T-helper 1 cell treated with Interleukin-12 subunit alpha and Interleukin-12 subunit beta and Interleukin-4 antibody, amounts not matched to agents 30 μg/mL and 1 μg/mL, for 36 hours (primary cell): ENCODE measurements at regions not wholly inside any gene's neighbourhood (a gene's known extent, or its start where the extent isn't known, plus 50 kb on each side); places are given as distances from the start of the nearest gene placed in this dataset.
"Not testable (repeated sequence)": the region's sequence is repeated elsewhere in the genome, so short reads cannot be mapped to it uniquely, and the experiment has no call there.

ENCODE experiments used
- H3K27ac Mint-ChIP-seq: one replicate; pipeline ENCODE4 v1.8.0; 2021; ENCODE audit warnings: mild to moderate bottlenecking, mixed read lengths
- H3K27me3 Mint-ChIP-seq: one replicate; pipeline ENCODE4 v1.8.0; 2021; ENCODE audit warnings: low read depth, mixed read lengths
- H3K36me3 Mint-ChIP-seq: one replicate; pipeline ENCODE4 v1.8.0; 2021; ENCODE audit warnings: low read depth, mixed read lengths
- H3K4me1 Mint-ChIP-seq: one replicate; pipeline ENCODE4 v1.8.0; 2021; ENCODE audit warnings: low read depth, mixed read lengths
- H3K4me3 Mint-ChIP-seq: one replicate; pipeline ENCODE4 v1.8.0; 2021; ENCODE audit warnings: mild to moderate bottlenecking, moderate library complexity, mixed read lengths
- H3K9me3 Mint-ChIP-seq: one replicate; pipeline ENCODE4 v1.8.0; 2021; ENCODE audit warnings: mixed read lengths

- Mint-ChIP-seq H3K4me1 (no peaks in the 10 kb centered on the region), H3K9me3 (peaks cover 41% of the 10 kb centered on the region), H3K4me3 (no peak overlapping the region), H3K27ac (no peak overlapping the region), H3K27me3 (no peaks in the 10 kb centered on the region), H3K36me3 (no peaks in the 10 kb centered on the region)
These were observed 595.8 kb downstream of the TRIML1 start for GRCh38 chr4:188735082-188735481.

GRCh38 chr4:188737251-188738002 lies 598.2 kb downstream of the TRIML1 start:
- Mint-ChIP-seq H3K27ac (no peak overlapping the region), H3K36me3 (no peaks in the 10 kb centered on the region), H3K27me3 (no peaks in the 10 kb centered on the region), H3K4me3 (no peak overlapping the region), H3K9me3 (peaks cover 26% of the 10 kb centered on the region), H3K4me1 (no peaks in the 10 kb centered on the region)

- H3K27ac Mint-ChIP-seq, H3K4me3 Mint-ChIP-seq, H3K27me3 Mint-ChIP-seq, H3K4me1 Mint-ChIP-seq, H3K36me3 Mint-ChIP-seq: not testable (repeated sequence)
- H3K9me3 Mint-ChIP-seq: peaks cover 21% of the 10 kb centered on the region
These were observed 599.0 kb downstream of the TRIML1 start for GRCh38 chr4:188738290-188738689.

- peaks cover 11% of the 10 kb centered on the region for H3K9me3 Mint-ChIP-seq
- H3K27me3 Mint-ChIP-seq: not testable (repeated sequence)
These were observed 600.9 kb downstream of the TRIML1 start for GRCh38 chr4:188740172-188740571.

GRCh38 chr4:188740791-188741190 lies 601.5 kb downstream of the TRIML1 start:
- not testable (repeated sequence) for H3K9me3 Mint-ChIP-seq, H3K4me3 Mint-ChIP-seq, H3K4me1 Mint-ChIP-seq, H3K27me3 Mint-ChIP-seq, H3K36me3 Mint-ChIP-seq, H3K27ac Mint-ChIP-seq

More at GRCh38 chr4:188740172-188740571, 600.9 kb downstream of the TRIML1 start:
- H3K27ac Mint-ChIP-seq, H3K4me1 Mint-ChIP-seq, H3K4me3 Mint-ChIP-seq, H3K36me3 Mint-ChIP-seq: not testable (repeated sequence)

- no peak overlapping the region for H3K4me3 Mint-ChIP-seq
- H3K36me3 Mint-ChIP-seq: no peaks in the 10 kb centered on the region
- H3K27ac Mint-ChIP-seq: no peak overlapping the region
- no peaks in the 10 kb centered on the region for H3K4me1 Mint-ChIP-seq
- peaks cover 27% of the 10 kb centered on the region for H3K9me3 Mint-ChIP-seq
- H3K27me3 Mint-ChIP-seq: no peaks in the 10 kb centered on the region
These were observed 615.2 kb downstream of the TRIML1 start for GRCh38 chr4:188754372-188755002.

GRCh38 chr4:188767496-188767895 lies 628.3 kb downstream of the TRIML1 start:
- Mint-ChIP-seq H3K4me1 (no peaks in the 10 kb centered on the region), H3K36me3 (no peaks in the 10 kb centered on the region), H3K4me3 (no peak overlapping the region), H3K27me3 (no peaks in the 10 kb centered on the region), H3K9me3 (peaks cover 47% of the 10 kb centered on the region), H3K27ac (no peak overlapping the region)

- H3K36me3 Mint-ChIP-seq: no peaks in the 10 kb centered on the region
- no peak overlapping the region for H3K4me3 Mint-ChIP-seq
- no peak overlapping the region for H3K27ac Mint-ChIP-seq
These were observed 639.7 kb downstream of the TRIML1 start for GRCh38 chr4:188778905-188779304.

GRCh38 chr4:188779581-188779980 lies 640.3 kb downstream of the TRIML1 start:
- Mint-ChIP-seq H3K4me3 (no peak overlapping the region), H3K27ac (no peak overlapping the region), H3K9me3 (peaks cover 12% of the 10 kb centered on the region), H3K4me1 (no peaks in the 10 kb centered on the region), H3K27me3 (no peaks in the 10 kb centered on the region), H3K36me3 (no peaks in the 10 kb centered on the region)

More at GRCh38 chr4:188778905-188779304, 639.7 kb downstream of the TRIML1 start:
- Mint-ChIP-seq H3K4me1 (no peaks in the 10 kb centered on the region), H3K9me3 (peaks cover 18% of the 10 kb centered on the region), H3K27me3 (no peaks in the 10 kb centered on the region)

- Mint-ChIP-seq H3K27me3 (no peaks in the 10 kb centered on the region), H3K9me3 (peaks cover 8% of the 10 kb centered on the region), H3K4me3 (no peak overlapping the region), H3K4me1 (no peaks in the 10 kb centered on the region), H3K36me3 (no peaks in the 10 kb centered on the region), H3K27ac (no peak overlapping the region)
These were observed 640.8 kb downstream of the TRIML1 start for GRCh38 chr4:188780028-188780427.

- H3K27ac Mint-ChIP-seq: no peak overlapping the region
- H3K4me3 Mint-ChIP-seq: no peak overlapping the region
- no peaks in the 10 kb centered on the region for H3K36me3 Mint-ChIP-seq
- no peaks in the 10 kb centered on the region for H3K4me1 Mint-ChIP-seq
- H3K27me3 Mint-ChIP-seq: no peaks in the 10 kb centered on the region
- peaks cover 7% of the 10 kb centered on the region for H3K9me3 Mint-ChIP-seq
These were observed 641.4 kb downstream of the TRIML1 start for GRCh38 chr4:188780686-188781085.

GRCh38 chr4:188781655-188782054 lies 642.4 kb downstream of the TRIML1 start:
- H3K27ac Mint-ChIP-seq: no peak overlapping the region
- H3K36me3 Mint-ChIP-seq: no peaks in the 10 kb centered on the region
- no peaks in the 10 kb centered on the region for H3K4me1 Mint-ChIP-seq
- no peaks in the 10 kb centered on the region for H3K27me3 Mint-ChIP-seq
- peaks cover 8% of the 10 kb centered on the region for H3K9me3 Mint-ChIP-seq
- no peak overlapping the region for H3K4me3 Mint-ChIP-seq

GRCh38 chr4:188783175-188783574 lies 643.9 kb downstream of the TRIML1 start:
- Mint-ChIP-seq H3K9me3 (peaks cover 6% of the 10 kb centered on the region), H3K36me3 (no peaks in the 10 kb centered on the region), H3K4me1 (no peaks in the 10 kb centered on the region), H3K27me3 (no peaks in the 10 kb centered on the region), H3K27ac (no peak overlapping the region), H3K4me3 (no peak overlapping the region)

- Mint-ChIP-seq H3K27me3 (no peaks in the 10 kb centered on the region), H3K27ac (no peak overlapping the region), H3K36me3 (no peaks in the 10 kb centered on the region), H3K9me3 (peaks cover 4% of the 10 kb centered on the region), H3K4me3 (no peak overlapping the region), H3K4me1 (no peaks in the 10 kb centered on the region)
These were observed 644.4 kb downstream of the TRIML1 start for GRCh38 chr4:188783606-188784160.

- not testable (repeated sequence) for H3K4me3 Mint-ChIP-seq, H3K27ac Mint-ChIP-seq, H3K36me3 Mint-ChIP-seq, H3K4me1 Mint-ChIP-seq, H3K27me3 Mint-ChIP-seq
- H3K9me3 Mint-ChIP-seq: peaks cover 26% of the 10 kb centered on the region
These were observed 657.4 kb downstream of the TRIML1 start for GRCh38 chr4:188796600-188796999.
